OCI-LY1 (cell line): ENCODE measurements at regions not wholly inside any gene's neighbourhood (a gene's known extent, or its start where the extent isn't known, plus 50 kb on each side); places are given as distances from the start of the nearest gene placed in this dataset.

Experiments used
- H2AFZ ChIP-seq: fragments of 200-600 bp; sonication (generic), shearing (Covaris generic); 2 replicates; pipeline ENCODE4 v1.6.0; 2014; ENCODE audit warnings: antibody characterized with exemption, mild to moderate bottlenecking, low read length
- H3F3A ChIP-seq: fragments of 200-600 bp; sonication (generic), shearing (Covaris generic); 2 replicates; pipeline ENCODE4 v1.6.0; 2014; ENCODE audit warnings: mild to moderate bottlenecking, antibody characterized with exemption, low read length, moderate library complexity; ENCODE audit not compliant: insufficient read depth
- H3K27ac ChIP-seq: fragments of 200-600 bp; sonication (generic); 2 replicates; pipeline ENCODE4 v1.5.1; 2014; ENCODE audit warnings: low read length, mixed run types, mild to moderate bottlenecking, low read depth; ENCODE audit not compliant: poor library complexity, severe bottlenecking
- H3K27me3 ChIP-seq: fragments of 200-600 bp; sonication (generic); 2 replicates; pipeline ENCODE4 v1.6.0; 2014; ENCODE audit warnings: antibody characterized with exemption, mild to moderate bottlenecking, low read length, moderate library complexity; ENCODE audit not compliant: insufficient read depth
- H3K36me3 ChIP-seq: fragments of 200-600 bp; sonication (generic); 2 replicates; pipeline ENCODE4 v1.6.1; 2014; ENCODE audit warnings: mild to moderate bottlenecking, antibody characterized with exemption, low read length, moderate library complexity, mixed read lengths; ENCODE audit not compliant: insufficient read depth
- H3K4me1 ChIP-seq: fragments of 200-600 bp; sonication (generic); 2 replicates; pipeline ENCODE4 v1.5.1; 2014; ENCODE audit warnings: mild to moderate bottlenecking, low read length, moderate library complexity; ENCODE audit not compliant: insufficient read depth, severe bottlenecking
- H3K4me2 ChIP-seq: fragments of 200-600 bp; sonication (generic), shearing (Covaris generic); 2 replicates; pipeline ENCODE4 v1.6.1; 2014; ENCODE audit warnings: low read length
- H3K4me3 ChIP-seq: fragments of 200-600 bp; sonication (generic); 2 replicates; pipeline ENCODE4 v1.5.1; 2014; ENCODE audit warnings: low read length, low read depth, mild to moderate bottlenecking, mixed read lengths; ENCODE audit not compliant: poor library complexity, severe bottlenecking
- H3K79me2 ChIP-seq: fragments of 200-600 bp; shearing (Covaris generic); 2 replicates; pipeline ENCODE4 v1.6.1; 2016; ENCODE audit warnings: mixed run types, low read length, mixed read lengths; ENCODE audit not compliant: insufficient read depth
- H3K9ac ChIP-seq: fragments of 200-600 bp; sonication (generic), shearing (Covaris generic); 2 replicates; pipeline ENCODE4 v1.6.1; 2014; ENCODE audit warnings: mild to moderate bottlenecking, low read length, mixed read lengths
- H3K9me2 ChIP-seq: fragments of 200-600 bp; sonication (generic), shearing (Covaris generic); 2 replicates; pipeline ENCODE4 v1.6.1; 2014; ENCODE audit warnings: low read depth, mild to moderate bottlenecking, low read length, mixed read lengths
- H3K9me3 ChIP-seq: fragments of 200-600 bp; shearing (Covaris generic); 2 replicates; pipeline ENCODE4 v1.6.1; 2014; ENCODE audit warnings: low read length, mixed read lengths
- H4K20me1 ChIP-seq: fragments of 200-600 bp; sonication (generic), shearing (Covaris generic); 2 replicates; pipeline ENCODE4 v1.6.0; 2016; ENCODE audit warnings: mild to moderate bottlenecking, low read length; ENCODE audit not compliant: insufficient read depth
- CTCF ChIP-seq: fragments of 200-600 bp; sonication (generic), shearing (Covaris generic); IDR thresholded peaks from 2 replicates; pipeline ENCODE4 v1.5.1; 2017; ENCODE audit warnings: mild to moderate bottlenecking, antibody characterized with exemption, low read length, moderate library complexity, mixed read lengths
- EZH2 ChIP-seq: fragments of 200-600 bp; sonication (generic), shearing (Covaris generic); IDR thresholded peaks from 2 replicates; pipeline ENCODE4 v1.8.0; 2017; ENCODE audit warnings: borderline replicate concordance, mixed run types, mild to moderate bottlenecking, antibody characterized with exemption, low read length, moderate library complexity, mixed read lengths

- H3F3A ChIP-seq: no peaks in the 10 kb centered on the region
- H3K4me3 ChIP-seq: no peak overlapping the region
- no peaks in the 10 kb centered on the region for H3K9me2 ChIP-seq
- H3K27me3 ChIP-seq: no peaks in the 10 kb centered on the region
- H3K4me1 ChIP-seq: no peaks in the 10 kb centered on the region
- H4K20me1 ChIP-seq: no peaks in the 10 kb centered on the region
- no peaks in the 10 kb centered on the region for H3K79me2 ChIP-seq
- H3K9me3 ChIP-seq: no peaks in the 10 kb centered on the region
- H3K9ac ChIP-seq: no peak overlapping the region
- no peak overlapping the region for H3K27ac ChIP-seq
- TF ChIP-seq EZH2 (no peak), CTCF (no peak)
- H2AFZ ChIP-seq: no peak overlapping the region
- no peak overlapping the region for H3K4me2 ChIP-seq
- H3K36me3 ChIP-seq: no peaks in the 10 kb centered on the region
These were observed 2385.0 kb downstream of the PCDH9 start for GRCh38 chr13:64845110-64845509.

GRCh38 chr13:64819081-64819480, 2411.1 kb downstream of the PCDH9 start:
- no peaks in the 10 kb centered on the region for H4K20me1 ChIP-seq
- H3F3A ChIP-seq: no peaks in the 10 kb centered on the region
- H3K4me1 ChIP-seq: no peaks in the 10 kb centered on the region
- H3K79me2 ChIP-seq: no peaks in the 10 kb centered on the region
- no peak overlapping the region for H3K4me3 ChIP-seq
- no peak overlapping the region for H3K27ac ChIP-seq
- no peak overlapping the region for H3K9ac ChIP-seq
- no peaks in the 10 kb centered on the region for H3K9me3 ChIP-seq
- no peak overlapping the region for H2AFZ ChIP-seq
- no peaks in the 10 kb centered on the region for H3K36me3 ChIP-seq
- peak; percentile 41 for TF ChIP-seq CTCF
- no peak for TF ChIP-seq EZH2
- no peak overlapping the region for H3K4me2 ChIP-seq
- no peaks in the 10 kb centered on the region for H3K9me2 ChIP-seq
- H3K27me3 ChIP-seq: no peaks in the 10 kb centered on the region

- Histone ChIP-seq H3K27ac (no peak overlapping the region), H3K27me3 (no peaks in the 10 kb centered on the region), H4K20me1 (no peaks in the 10 kb centered on the region), H2AFZ (no peak overlapping the region), H3K4me1 (no peaks in the 10 kb centered on the region), H3K4me2 (no peak overlapping the region), H3K9ac (no peak overlapping the region), H3K9me3 (no peaks in the 10 kb centered on the region), H3K36me3 (no peaks in the 10 kb centered on the region), H3K9me2 (no peaks in the 10 kb centered on the region), H3K79me2 (no peaks in the 10 kb centered on the region), H3K4me3 (no peak overlapping the region), H3F3A (no peaks in the 10 kb centered on the region)
- TF ChIP-seq CTCF (no peak), EZH2 (no peak)
These were observed 2412.4 kb downstream of the PCDH9 start for GRCh38 chr13:64817691-64818090.
